Loucy (cell line): ENCODE measurements at regions not wholly inside any gene's neighbourhood (a gene's known extent, or its start where the extent isn't known, plus 50 kb on each side); places are given as distances from the start of the nearest gene placed in this dataset.

ENCODE experiments used
- H2AFZ ChIP-seq: fragments of 200-600 bp; sonication (generic); 2 replicates; pipeline ENCODE4 v1.6.0; 2016; ENCODE audit warnings: antibody characterized with exemption, mild to moderate bottlenecking, low read length, moderate library complexity
- H3F3A ChIP-seq: fragments of 200-600 bp; 2 replicates; pipeline ENCODE4 v1.6.0; 2016; ENCODE audit warnings: antibody characterized with exemption, low read depth, mild to moderate bottlenecking
- H3K27me3 ChIP-seq: fragments of 200-600 bp; sonication (generic); 2 replicates; pipeline ENCODE4 v1.6.1; 2014; ENCODE audit warnings: low read length, mild to moderate bottlenecking; ENCODE audit not compliant: insufficient read depth, poor library complexity, severe bottlenecking
- H3K36me3 ChIP-seq: fragments of 200-600 bp; sonication (generic); 2 replicates; pipeline ENCODE4 v1.6.1; 2016; ENCODE audit warnings: low read length; ENCODE audit not compliant: insufficient read depth
- H3K4me1 ChIP-seq: fragments of 200-600 bp; sonication (generic); 2 replicates; pipeline ENCODE4 v1.5.1; 2014; ENCODE audit warnings: low read length, mild to moderate bottlenecking; ENCODE audit not compliant: insufficient read depth, poor library complexity, severe bottlenecking
- H3K4me2 ChIP-seq: fragments of 200-600 bp; sonication (generic); 2 replicates; pipeline ENCODE4 v1.6.0; 2014; ENCODE audit warnings: antibody characterized with exemption, low read length, low read depth, mild to moderate bottlenecking; ENCODE audit not compliant: poor library complexity, severe bottlenecking
- H3K4me3 ChIP-seq: fragments of 200-600 bp; sonication (generic); 2 replicates; pipeline ENCODE4 v1.5.1; 2014; ENCODE audit warnings: low read length, mild to moderate bottlenecking, mixed read lengths; ENCODE audit not compliant: poor library complexity, severe bottlenecking
- H3K79me2 ChIP-seq: fragments of 200-600 bp; sonication (generic); 2 replicates; pipeline ENCODE4 v1.6.1; 2014; ENCODE audit warnings: low read length; ENCODE audit not compliant: insufficient read depth
- H3K9ac ChIP-seq: fragments of 200-600 bp; sonication (generic); 2 replicates; pipeline ENCODE4 v1.6.0; 2014; ENCODE audit warnings: mild to moderate bottlenecking, low read depth, low read length, moderate library complexity; ENCODE audit not compliant: poor library complexity, severe bottlenecking
- H3K9me2 ChIP-seq: fragments of 200-600 bp; sonication (generic); replicated peaks from 2 replicates; pipeline ENCODE4 v1.6.1; 2016; ENCODE audit warnings: low read depth, low read length, mixed read lengths
- H3K9me3 ChIP-seq: fragments of 200-600 bp; sonication (generic); 2 replicates; pipeline ENCODE4 v1.6.1; 2014; ENCODE audit warnings: mild to moderate bottlenecking, antibody characterized with exemption, low read length, low read depth; ENCODE audit not compliant: insufficient read depth
- H4K20me1 ChIP-seq: fragments of 200-600 bp; sonication (generic); 2 replicates; pipeline ENCODE4 v1.6.0; 2014; ENCODE audit warnings: antibody characterized with exemption, low read length, mild to moderate bottlenecking; ENCODE audit not compliant: insufficient read depth, poor library complexity, severe bottlenecking
- CTCF ChIP-seq: fragments of 200-600 bp; sonication (generic); conservative IDR thresholded peaks from 2 replicates; pipeline ENCODE4 v1.5.1; 2014; ENCODE audit warnings: mild to moderate bottlenecking, antibody characterized with exemption, low read length
- EZH2phosphoT487 ChIP-seq: fragments of 200-600 bp; IDR thresholded peaks from 2 replicates; pipeline ENCODE4 v1.6.1; 2018; ENCODE audit warnings: antibody characterized with exemption, mild to moderate bottlenecking, moderate library complexity, borderline replicate concordance

GRCh38 chr15:79519628-79520027 lies 87.5 kb downstream of the MINAR1 start:
- Histone ChIP-seq H2AFZ (no peak overlapping the region), H3K4me1 (no peaks in the 10 kb centered on the region), H3K27me3 (no peaks in the 10 kb centered on the region), H3F3A (no peaks in the 10 kb centered on the region), H3K9ac (no peak overlapping the region), H3K79me2 (no peaks in the 10 kb centered on the region), H3K9me3 (no peaks in the 10 kb centered on the region), H3K4me3 (no peak overlapping the region), H3K9me2 (no peaks in the 10 kb centered on the region), H3K4me2 (no peak overlapping the region), H3K36me3 (no peaks in the 10 kb centered on the region), H4K20me1 (no peaks in the 10 kb centered on the region)
- TF ChIP-seq EZH2phosphoT487 = no peak
- TF ChIP-seq CTCF = no peak

GRCh38 chr15:79520654-79521053 lies 88.5 kb downstream of the MINAR1 start:
- Histone ChIP-seq H3K4me3 (no peak overlapping the region), H3K9me3 (no peaks in the 10 kb centered on the region), H3K9me2 (no peaks in the 10 kb centered on the region), H3K36me3 (no peaks in the 10 kb centered on the region), H3K9ac (no peak overlapping the region), H3K4me2 (no peak overlapping the region), H3K27me3 (no peaks in the 10 kb centered on the region), H3K79me2 (no peaks in the 10 kb centered on the region), H4K20me1 (no peaks in the 10 kb centered on the region), H2AFZ (no peak overlapping the region), H3F3A (no peaks in the 10 kb centered on the region), H3K4me1 (no peaks in the 10 kb centered on the region)
- TF ChIP-seq CTCF (no peak), EZH2phosphoT487 (no peak)

GRCh38 chr15:79522656-79523055 lies 90.5 kb downstream of the MINAR1 start:
- H3K79me2 ChIP-seq = no peaks in the 10 kb centered on the region
- TF ChIP-seq EZH2phosphoT487 (no peak), CTCF (no peak)
- no peak overlapping the region for H3K4me3 ChIP-seq
- no peaks in the 10 kb centered on the region for H3K4me1 ChIP-seq
- no peaks in the 10 kb centered on the region for H3K9me3 ChIP-seq
- no peak overlapping the region for H3K4me2 ChIP-seq
- no peaks in the 10 kb centered on the region for H4K20me1 ChIP-seq
- H2AFZ ChIP-seq = no peak overlapping the region
- no peaks in the 10 kb centered on the region for H3K9me2 ChIP-seq
- no peaks in the 10 kb centered on the region for H3K36me3 ChIP-seq
- H3F3A ChIP-seq = no peaks in the 10 kb centered on the region
- H3K9ac ChIP-seq = no peak overlapping the region
- no peaks in the 10 kb centered on the region for H3K27me3 ChIP-seq
